ENCODE measurements at regions not wholly inside any gene's neighbourhood (a gene's known extent, or its start where the extent isn't known, plus 50 kb on each side); places are given as distances from the start of the nearest gene placed in this dataset.

DNA sequence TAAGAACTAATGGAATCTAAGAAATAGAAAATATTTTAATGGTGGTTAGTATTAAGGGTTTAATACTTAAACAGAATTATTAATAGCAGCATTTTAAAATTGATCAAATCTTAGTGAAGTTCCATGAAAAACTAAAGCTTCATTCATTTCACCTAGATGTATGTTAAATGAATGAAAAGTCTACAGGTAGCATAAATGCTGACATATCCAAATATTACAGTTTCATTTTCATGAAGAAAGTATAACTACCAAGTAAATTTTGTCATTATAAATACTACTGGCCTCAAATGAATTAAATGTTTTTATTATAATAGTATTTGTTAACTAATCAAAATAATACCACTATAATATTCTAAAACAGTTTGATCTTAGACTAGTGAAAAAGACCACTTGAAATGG lies 403.3 kb downstream of the LIG4 start:
- H3K79me2 ChIP-seq (ENCODE audit: control insufficient read depth, insufficient read depth, low read length) = no peaks in the 10 kb centered on the region
- H3K4me3 ChIP-seq (replicated peaks in 1 of 3; ENCODE audit: insufficient read depth in 1 of 3, low read depth in 1 of 3, low read length in 3 of 3) = no peak overlapping the region
- no peaks in the 10 kb centered on the region for H3K36me3 ChIP-seq (ENCODE audit: control insufficient read depth in 2 of 2, extremely low read depth in 1 of 2, insufficient read depth in 2 of 2, low read length in 2 of 2)
- no peak overlapping the region for H3K9ac ChIP-seq (replicated peaks; ENCODE audit: extremely low read depth, insufficient read depth, low read length)
- no peaks in the 10 kb centered on the region for H3K9me3 ChIP-seq (replicated peaks; ENCODE audit: control insufficient read depth, insufficient read depth, low read length)
- H3K27me3 ChIP-seq (ENCODE audit: control insufficient read depth in 2 of 2, insufficient read depth in 2 of 2, low read length in 2 of 2) = no peaks in the 10 kb centered on the region
- intact Hi-C loops (cut with micrococcal nuclease) = no loop called here
- no peak overlapping the region for H3K27ac ChIP-seq (ENCODE audit: insufficient read depth, low read depth, low read length)
- no peaks in the 10 kb centered on the region for H3K9me1 ChIP-seq (replicated peaks; ENCODE audit: control insufficient read depth, extremely low read depth, insufficient read depth, low read length)
- FAIRE-seq = no peak
- H2AFZ ChIP-seq (ENCODE audit: low read depth, low read length) = no peak overlapping the region
- dilution Hi-C loops (cut with MboI; ENCODE audit: extremely low pct_ligation_motif_present, low sequenced_read_pairs) = no loop called here
- peaks cover 7% of the 10 kb centered on the region for H3K4me1 ChIP-seq (ENCODE audit: control insufficient read depth, extremely low read depth, insufficient read depth, low read length)
- H3K4me2 ChIP-seq (ENCODE audit: insufficient read depth, low read length) = no peak overlapping the region
- TF ChIP-seq FOS (IDR thresholded peaks at IDR 0.05; ENCODE audit: borderline replicate concordance, insufficient read depth, low read length) (no peak), POLR2A (IDR thresholded peaks at IDR 0.05; ENCODE audit: low read depth, low read length) (no peak), GATA2 (IDR thresholded peaks at IDR 0.05; ENCODE audit: insufficient read depth, insufficient read length, low read depth, low read length) (no peak), EZH2 (IDR thresholded peaks at IDR 0.05; ENCODE audit: borderline replicate concordance, low read depth, low read length, severe bottlenecking) (no peak), MYC (IDR thresholded peaks at IDR 0.05; ENCODE audit: low read depth, low read length) (no peak), POLR2AphosphoS5 (IDR thresholded peaks at IDR 0.05; ENCODE audit: insufficient read depth, low read depth, low read length) (no peak), JUN (IDR thresholded peaks at IDR 0.05; ENCODE audit: borderline replicate concordance, insufficient read depth, insufficient read length, low read depth) (no peak)
- TF ChIP-seq, protein P1, sequence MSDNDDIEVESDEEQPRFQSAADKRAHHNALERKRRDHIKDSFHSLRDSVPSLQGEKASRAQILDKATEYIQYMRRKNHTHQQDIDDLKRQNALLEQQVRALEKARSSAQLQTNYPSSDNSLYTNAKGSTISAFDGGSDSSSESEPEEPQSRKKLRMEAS (IDR thresholded peaks at IDR 0.05; ENCODE audit: insufficient read depth, insufficient read length) = no peak
- TF ChIP-seq, protein P2, sequence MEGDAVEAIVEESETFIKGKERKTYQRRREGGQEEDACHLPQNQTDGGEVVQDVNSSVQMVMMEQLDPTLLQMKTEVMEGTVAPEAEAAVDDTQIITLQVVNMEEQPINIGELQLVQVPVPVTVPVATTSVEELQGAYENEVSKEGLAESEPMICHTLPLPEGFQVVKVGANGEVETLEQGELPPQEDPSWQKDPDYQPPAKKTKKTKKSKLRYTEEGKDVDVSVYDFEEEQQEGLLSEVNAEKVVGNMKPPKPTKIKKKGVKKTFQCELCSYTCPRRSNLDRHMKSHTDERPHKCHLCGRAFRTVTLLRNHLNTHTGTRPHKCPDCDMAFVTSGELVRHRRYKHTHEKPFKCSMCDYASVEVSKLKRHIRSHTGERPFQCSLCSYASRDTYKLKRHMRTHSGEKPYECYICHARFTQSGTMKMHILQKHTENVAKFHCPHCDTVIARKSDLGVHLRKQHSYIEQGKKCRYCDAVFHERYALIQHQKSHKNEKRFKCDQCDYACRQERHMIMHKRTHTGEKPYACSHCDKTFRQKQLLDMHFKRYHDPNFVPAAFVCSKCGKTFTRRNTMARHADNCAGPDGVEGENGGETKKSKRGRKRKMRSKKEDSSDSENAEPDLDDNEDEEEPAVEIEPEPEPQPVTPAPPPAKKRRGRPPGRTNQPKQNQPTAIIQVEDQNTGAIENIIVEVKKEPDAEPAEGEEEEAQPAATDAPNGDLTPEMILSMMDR (IDR thresholded peaks at IDR 0.05; ENCODE audit: extremely low read depth in 1 of 2, insufficient read depth in 1 of 2, low read depth in 1 of 2, low read length in 2 of 2) = no peak
- BruUV-seq (replicated peaks) = no TSS peak
- CTCF ChIA-PET = no interaction called here
- POLR2A ChIA-PET = no interaction called here
- no peak for DNase-seq (ENCODE audit: low read depth, low spot score)
- H4K20me1 ChIP-seq (replicated peaks; ENCODE audit: control insufficient read depth, extremely low read depth, insufficient read depth, low read length) = no peaks in the 10 kb centered on the region
